Cardiac muscle cell (in vitro differentiated cells and primary cell): ENCODE measurements at regions not wholly inside any gene's neighbourhood (a gene's known extent, or its start where the extent isn't known, plus 50 kb on each side); places are given as distances from the start of the nearest gene placed in this dataset.

Experiments used
- DNase-seq, 2 donors: peaks; one replicate each; pipeline versions ENCODE4 v3.0.0 to v3.0.0-alpha.2; 2010 to 2017; ENCODE audit warnings: low read depth in 1 of 2, low spot score in 1 of 2
- H3K27ac ChIP-seq: fragments of 200-600 bp; sonication (generic); 2 replicates; pipeline ENCODE4 v1.5.1; 2016
- H3K27me3 ChIP-seq: fragments of 200-600 bp; sonication (generic); 2 replicates; pipeline ENCODE4 v1.6.0; 2016; ENCODE audit warnings: control low read depth
- H3K36me3 ChIP-seq: fragments of 200-600 bp; sonication (generic); 2 replicates; pipeline ENCODE4 v1.5.1; 2016; ENCODE audit warnings: control low read depth
- H3K4me1 ChIP-seq: fragments of 200-600 bp; sonication (generic); 2 replicates; pipeline ENCODE4 v1.8.1; 2017; ENCODE audit warnings: low read depth, mild to moderate bottlenecking, mixed run types
- H3K4me3 ChIP-seq: fragments of 200-600 bp; sonication (generic); 2 replicates; pipeline ENCODE4 v1.5.1; 2016; ENCODE audit warnings: mild to moderate bottlenecking
- H3K9me3 ChIP-seq: fragments of 200-600 bp; sonication (generic); 2 replicates; pipeline ENCODE4 v1.5.1; 2017; ENCODE audit warnings: low read depth, mild to moderate bottlenecking, control low read depth
- CTCF ChIP-seq: IDR thresholded peaks from 2 replicates; pipeline ENCODE4 v1.5.1; 2012; ENCODE audit warnings: low read depth, mild to moderate bottlenecking, low read length

DNA sequence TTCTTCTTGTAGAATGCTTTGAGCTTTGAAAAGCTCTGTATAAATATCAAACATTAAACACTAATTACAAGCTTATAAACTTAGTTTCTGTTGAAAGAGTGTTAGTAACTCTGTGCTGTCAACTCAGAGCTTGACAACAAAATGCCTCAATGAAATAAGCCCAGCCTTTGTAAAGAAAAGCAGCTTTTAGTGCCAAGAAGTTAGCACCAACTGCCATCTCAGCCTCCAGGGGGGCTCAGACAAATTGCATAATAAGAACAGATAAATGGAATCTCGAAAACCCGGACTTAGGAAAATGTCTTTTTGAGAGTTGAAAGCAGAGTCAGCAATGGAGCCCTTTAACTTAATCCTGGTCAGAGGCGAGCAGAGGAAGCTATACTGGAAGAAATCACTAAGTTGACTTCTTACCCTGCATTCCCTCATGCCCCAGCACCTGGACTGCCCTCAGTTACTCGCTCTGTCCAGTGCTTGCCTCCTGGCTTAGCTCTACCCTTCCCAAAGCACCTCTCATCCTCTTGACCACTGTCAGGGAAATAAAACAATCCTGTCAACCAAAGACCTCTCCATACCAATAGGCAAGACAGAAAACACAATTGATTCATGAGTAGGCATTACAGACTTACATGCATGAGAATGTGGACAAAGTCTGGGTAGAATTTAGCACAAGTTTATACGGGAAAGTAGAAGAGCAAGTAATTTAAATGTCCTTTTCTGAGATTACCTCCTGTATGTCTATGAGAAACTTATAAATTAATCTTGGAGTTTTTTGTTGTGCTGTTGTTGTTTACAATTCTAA lies 352.7 kb downstream of the ZNF608 start:
- H3K4me3 ChIP-seq: no peak overlapping the region
- no peak for TF ChIP-seq CTCF
- no peak overlapping the region for H3K27ac ChIP-seq
- no peak for DNase-seq
- no peaks in the 10 kb centered on the region for H3K9me3 ChIP-seq
- no peaks in the 10 kb centered on the region for H3K27me3 ChIP-seq
- H3K4me1 ChIP-seq: peaks cover 15% of the 10 kb centered on the region
- H3K36me3 ChIP-seq: no peaks in the 10 kb centered on the region

DNA sequence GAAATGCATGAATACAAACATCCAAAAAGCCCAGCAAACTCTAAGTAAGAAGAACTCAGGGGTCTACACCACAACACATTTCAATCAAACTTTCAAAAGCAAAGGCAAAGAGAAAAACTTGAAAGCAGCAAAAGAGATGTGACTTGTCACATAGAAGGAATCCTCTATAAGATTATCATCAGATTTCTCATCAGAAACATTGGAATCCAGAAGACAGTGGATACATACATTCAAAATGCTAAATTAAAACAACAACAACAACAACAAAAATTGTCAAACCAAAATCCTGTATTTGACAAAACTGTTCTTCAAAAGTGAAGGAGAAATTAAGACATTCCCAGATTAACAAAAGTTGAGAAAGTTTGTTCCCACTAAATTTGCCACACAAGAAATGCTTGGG lies 362.7 kb downstream of the ZNF608 start:
- DNase-seq: no peak
- Histone ChIP-seq H3K4me1 (peaks cover 3% of the 10 kb centered on the region), H3K9me3 (no peaks in the 10 kb centered on the region), H3K27ac (no peak overlapping the region), H3K27me3 (no peaks in the 10 kb centered on the region), H3K36me3 (no peaks in the 10 kb centered on the region), H3K4me3 (no peak overlapping the region)
- TF ChIP-seq CTCF: no peak

DNA sequence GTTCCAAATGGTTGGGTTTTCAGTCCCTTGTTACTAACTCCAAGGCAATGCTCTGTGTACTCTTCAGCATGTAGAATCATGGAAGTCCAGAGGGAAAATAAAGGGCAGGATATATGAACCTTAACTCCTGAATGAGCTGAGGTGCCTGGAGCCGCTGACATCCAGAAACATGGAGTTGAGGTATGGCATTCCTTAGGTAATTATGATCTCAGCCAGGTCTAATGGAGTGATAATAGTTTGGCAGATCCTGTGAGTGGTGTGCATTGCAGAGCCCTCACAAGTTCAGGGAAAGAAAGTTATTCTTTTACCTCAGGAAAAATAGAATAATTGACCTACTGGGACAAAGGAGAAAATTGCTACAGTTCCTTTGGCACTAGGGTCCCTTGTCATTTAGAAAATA lies 369.1 kb downstream of the ZNF608 start:
- H3K36me3 ChIP-seq: no peaks in the 10 kb centered on the region
- no peak overlapping the region for H3K4me3 ChIP-seq
- no peak for TF ChIP-seq CTCF
- no peak for DNase-seq
- no peaks in the 10 kb centered on the region for H3K27me3 ChIP-seq
- peaks cover 28% of the 10 kb centered on the region for H3K4me1 ChIP-seq
- no peaks in the 10 kb centered on the region for H3K9me3 ChIP-seq
- H3K27ac ChIP-seq: peak overlapping the region; percentile 53

GRCh38 chr5:124373883-124374282 lies 372.6 kb downstream of the ZNF608 start:
- Histone ChIP-seq H3K27ac (no peak overlapping the region), H3K36me3 (no peaks in the 10 kb centered on the region), H3K4me1 (peaks cover 39% of the 10 kb centered on the region), H3K4me3 (no peak overlapping the region), H3K9me3 (no peaks in the 10 kb centered on the region), H3K27me3 (no peaks in the 10 kb centered on the region)
- TF ChIP-seq CTCF: no peak
- DNase-seq: no peak

DNA sequence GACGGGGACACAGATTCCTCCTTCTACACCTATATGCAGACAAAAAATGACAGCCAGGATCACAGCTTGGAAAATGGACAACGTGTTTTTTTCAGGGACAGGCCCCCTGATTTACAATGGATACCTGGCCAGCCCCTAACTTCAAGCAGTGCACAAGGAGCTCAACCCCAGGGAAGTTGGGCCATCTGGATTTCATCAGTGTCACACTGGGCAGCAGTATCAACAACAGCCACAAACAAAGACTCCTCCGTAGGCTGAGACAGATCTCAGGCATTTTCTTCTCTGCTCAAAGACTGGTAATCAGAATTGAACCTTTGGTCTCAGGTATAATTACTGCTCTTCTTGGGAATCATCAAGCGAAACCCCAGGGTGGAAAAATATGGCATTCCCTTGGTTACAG lies 374.0 kb downstream of the ZNF608 start:
- no peak for TF ChIP-seq CTCF
- H3K4me3 ChIP-seq: no peak overlapping the region
- H3K36me3 ChIP-seq: no peaks in the 10 kb centered on the region
- H3K9me3 ChIP-seq: no peaks in the 10 kb centered on the region
- peak; percentile 13 to 69 for DNase-seq
- H3K4me1 ChIP-seq: peaks cover 33% of the 10 kb centered on the region
- no peaks in the 10 kb centered on the region for H3K27me3 ChIP-seq
- peak overlapping the region; percentile 89 for H3K27ac ChIP-seq
